Upper lobe of left lung (tissue), 6 donors: ENCODE measurements at regions not wholly inside any gene's neighbourhood (a gene's known extent, or its start where the extent isn't known, plus 50 kb on each side); places are given as distances from the start of the nearest gene placed in this dataset.

Source experiments
- ATAC-seq, 2 donors: fragments of 200-7000 bp; cut with Tn5 transposase; one replicate each; pipeline ENCODE4 v1.9.1; 2022; ENCODE audit warnings: mild to moderate bottlenecking in 2 of 2, moderate library complexity in 2 of 2; ENCODE audit not compliant: low FRiP score in 2 of 2
- DNase-seq, 2 donors: peaks; one replicate each; pipeline ENCODE4 v3.0.0-alpha.2; 2019 to 2020
- H3K27ac ChIP-seq, 4 donors: fragments of 200-600 bp; sonication (generic); one replicate each; pipeline ENCODE4 v1.5.1; 2016 to 2019
- H3K27me3 ChIP-seq, 4 donors: fragments of 200-600 bp; sonication (generic); one replicate each; pipeline ENCODE4 v1.5.1; 2017 to 2019
- H3K36me3 ChIP-seq, 4 donors: fragments of 200-600 bp; sonication (generic); one replicate each; pipeline ENCODE4 v1.5.1; 2016 to 2019
- H3K4me1 ChIP-seq, 4 donors: fragments of 200-600 bp; sonication (generic); one replicate each; pipeline ENCODE4 v1.5.1; 2018 to 2019
- H3K4me3 ChIP-seq, 4 donors: fragments of 200-600 bp; sonication (generic); one replicate each; pipeline ENCODE4 v1.5.1; 2017 to 2019; ENCODE audit warnings: mild to moderate bottlenecking in 2 of 4, moderate library complexity in 1 of 4
- H3K9me3 ChIP-seq, 4 donors: fragments of 200-600 bp; sonication (generic); one replicate each; pipeline ENCODE4 v1.5.1; 2018 to 2019
- EP300 ChIP-seq, 4 donors: sonication (generic); formaldehyde crosslinking; IDR thresholded peaks; one replicate each; pipeline ENCODE4 v1.5.1; 2017; ENCODE audit warnings: antibody characterized with exemption in 4 of 4, control low read depth in 2 of 4
- POLR2A ChIP-seq, 4 donors: fragments of 450-650 bp; IDR thresholded peaks; one replicate each; pipeline ENCODE4 v1.5.1; 2016 to 2017; ENCODE audit warnings: antibody characterized with exemption in 4 of 4, mild to moderate bottlenecking in 2 of 4
- POLR2AphosphoS5 ChIP-seq, 2 donors: sonication (generic); formaldehyde crosslinking; IDR thresholded peaks; one replicate each; pipeline ENCODE4 v1.5.1; 2017; ENCODE audit warnings: antibody characterized with exemption in 2 of 2
- WGBS, 2 donors: methylation state at CpG; one replicate each; pipeline ENCODE4 v1.1.5; 2017 to 2018; 5-methylcytosine and 5-hydroxymethylcytosine counted together
- TF ChIP-seq, protein P1 (sequence below), 6 experiments: fragments of 450-650 bp in 4 of 6; fragments of 200-600 bp in 2 of 6; sonication (generic) in 2 of 6; IDR thresholded peaks; one replicate each; pipeline ENCODE4 v1.5.1; 2016 to 2019; ENCODE audit warnings: antibody characterized with exemption in 6 of 6
- donor health status: DM: no; HTN: no; CAD: no; lungs with moderate emphysema.
- donor health status: DM: no; HTN: yes; CAD: no; lungs with severe emphysema.

DNA sequence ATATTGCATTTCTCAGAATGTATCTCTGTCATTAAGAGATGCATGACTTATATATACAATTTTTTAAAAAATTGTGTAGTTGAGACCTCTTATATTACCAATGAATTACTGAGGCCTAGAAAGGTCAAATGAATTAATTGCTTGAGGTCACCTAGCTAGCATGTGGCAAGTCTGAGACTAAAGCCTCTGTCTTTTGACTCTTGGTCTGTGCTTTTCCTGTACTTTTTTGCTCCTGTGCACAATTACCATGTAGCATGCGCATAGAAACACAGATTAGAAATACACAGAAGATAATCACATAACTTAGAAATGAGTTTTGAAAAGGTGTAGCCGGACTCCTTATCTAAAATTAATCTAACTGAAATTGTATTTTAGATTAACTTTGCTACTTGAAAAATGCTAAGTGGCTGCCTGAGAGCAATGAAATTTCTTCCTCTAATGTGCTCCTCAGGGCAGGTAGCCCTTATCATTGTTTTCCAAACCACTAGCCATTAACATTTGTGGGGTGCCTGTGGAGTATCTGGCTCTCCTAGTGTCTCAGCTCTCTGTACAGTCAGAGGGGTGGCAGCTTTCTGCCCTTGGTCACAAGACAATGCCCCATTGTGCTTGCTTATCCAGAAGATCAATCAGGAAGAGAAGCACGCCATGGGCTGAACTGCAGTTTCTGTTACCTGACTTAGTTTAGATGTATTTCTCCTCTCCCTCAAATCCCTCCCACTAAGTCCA lies 119.6 kb downstream of the RFC3 start:
- 66 to 70% methylated on average over 3 of the region's 3 CpGs for WGBS, 2 donors
- TF ChIP-seq, protein P1, sequence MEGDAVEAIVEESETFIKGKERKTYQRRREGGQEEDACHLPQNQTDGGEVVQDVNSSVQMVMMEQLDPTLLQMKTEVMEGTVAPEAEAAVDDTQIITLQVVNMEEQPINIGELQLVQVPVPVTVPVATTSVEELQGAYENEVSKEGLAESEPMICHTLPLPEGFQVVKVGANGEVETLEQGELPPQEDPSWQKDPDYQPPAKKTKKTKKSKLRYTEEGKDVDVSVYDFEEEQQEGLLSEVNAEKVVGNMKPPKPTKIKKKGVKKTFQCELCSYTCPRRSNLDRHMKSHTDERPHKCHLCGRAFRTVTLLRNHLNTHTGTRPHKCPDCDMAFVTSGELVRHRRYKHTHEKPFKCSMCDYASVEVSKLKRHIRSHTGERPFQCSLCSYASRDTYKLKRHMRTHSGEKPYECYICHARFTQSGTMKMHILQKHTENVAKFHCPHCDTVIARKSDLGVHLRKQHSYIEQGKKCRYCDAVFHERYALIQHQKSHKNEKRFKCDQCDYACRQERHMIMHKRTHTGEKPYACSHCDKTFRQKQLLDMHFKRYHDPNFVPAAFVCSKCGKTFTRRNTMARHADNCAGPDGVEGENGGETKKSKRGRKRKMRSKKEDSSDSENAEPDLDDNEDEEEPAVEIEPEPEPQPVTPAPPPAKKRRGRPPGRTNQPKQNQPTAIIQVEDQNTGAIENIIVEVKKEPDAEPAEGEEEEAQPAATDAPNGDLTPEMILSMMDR (IDR thresholded peaks at IDR 0.05) = no peak
- no peak for TF ChIP-seq POLR2A (IDR thresholded peaks at IDR 0.05)
- no peak for TF ChIP-seq POLR2AphosphoS5 (IDR thresholded peaks at IDR 0.05)
- TF ChIP-seq EP300 (IDR thresholded peaks at IDR 0.05) = no peak

DNA sequence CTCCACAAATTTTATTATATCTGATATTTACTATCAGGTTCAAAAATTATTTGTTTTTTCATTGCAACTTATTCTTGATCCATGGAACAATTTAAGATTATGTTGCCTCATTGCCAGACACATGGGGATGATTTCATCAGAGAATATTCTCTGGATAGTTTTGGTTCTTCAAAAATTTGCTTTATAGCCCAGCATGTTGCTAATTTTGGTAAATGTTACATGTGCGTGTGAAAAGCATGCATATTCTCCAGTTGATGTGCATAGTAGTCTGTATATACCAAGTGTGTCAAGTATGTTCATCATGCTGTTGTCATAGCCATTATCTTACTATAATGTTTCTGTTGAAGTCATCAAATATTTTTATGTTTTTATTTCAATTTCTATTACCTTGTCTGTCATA lies 122.3 kb downstream of the RFC3 start:
- Histone ChIP-seq H3K4me3 (no peak overlapping the region), H3K27ac (no peak overlapping the region), H3K36me3 (no peaks in the 10 kb centered on the region), H3K9me3 (no peaks in the 10 kb centered on the region), H3K27me3 (no peaks in the 10 kb centered on the region), H3K4me1 (peaks cover 0 to 6% (median 2%) of the 10 kb centered on the region in 4 donors)
- no peak for TF ChIP-seq POLR2AphosphoS5 (IDR thresholded peaks at IDR 0.05)
- no peak for TF ChIP-seq POLR2A (IDR thresholded peaks at IDR 0.05)
- TF ChIP-seq, protein P1 (IDR thresholded peaks at IDR 0.05) = no peak
- no peak for TF ChIP-seq EP300 (IDR thresholded peaks at IDR 0.05)
- 96 to 97% methylated on average over 1 of the region's 1 CpG for WGBS, 2 donors
- DNase-seq (no peak), ATAC-seq (no peak)

More for the DNA sequence above, 119.6 kb downstream of the RFC3 start:
- Histone ChIP-seq H3K27ac (no peak overlapping the region), H3K36me3 (no peaks in the 10 kb centered on the region), H3K4me1 (peaks cover 0 to 6% (median 2%) of the 10 kb centered on the region in 4 donors), H3K27me3 (no peaks in the 10 kb centered on the region), H3K9me3 (no peaks in the 10 kb centered on the region), H3K4me3 (no peak overlapping the region)
- no peak for DNase-seq
- no peak for ATAC-seq

DNA sequence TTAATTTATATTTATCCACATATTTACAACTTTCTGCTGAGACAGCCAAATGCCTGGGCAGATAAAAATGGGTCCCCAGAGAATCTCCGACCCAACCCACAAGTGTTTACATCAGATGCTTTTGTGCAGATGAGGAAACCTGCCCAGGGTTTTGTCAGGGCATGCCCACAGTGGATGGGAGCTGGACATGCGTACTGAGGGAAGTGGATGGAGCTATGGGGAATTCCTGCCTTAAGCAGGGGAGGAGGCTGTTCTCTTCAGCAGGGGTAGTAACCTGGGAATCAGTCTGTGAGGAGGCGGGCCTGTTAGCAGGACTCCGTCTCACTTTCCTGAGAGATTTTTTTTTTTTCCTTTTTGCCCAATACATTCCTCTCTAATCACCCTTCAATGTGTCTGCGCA lies 122.9 kb downstream of the RFC3 start:
- DNase-seq = no peak
- Histone ChIP-seq H3K27me3 (no peaks in the 10 kb centered on the region), H3K9me3 (no peaks in the 10 kb centered on the region), H3K4me1 (peaks cover 0 to 6% (median 2%) of the 10 kb centered on the region in 4 donors), H3K27ac (no peak overlapping the region), H3K4me3 (no peak overlapping the region), H3K36me3 (no peaks in the 10 kb centered on the region)
- TF ChIP-seq POLR2AphosphoS5 (IDR thresholded peaks at IDR 0.05) = no peak
- TF ChIP-seq, protein P1 (IDR thresholded peaks at IDR 0.05) = no peak
- TF ChIP-seq EP300 (IDR thresholded peaks at IDR 0.05) = no peak
- no peak for TF ChIP-seq POLR2A (IDR thresholded peaks at IDR 0.05)
- WGBS, 2 donors = 89 to 93% methylated on average over 5 of the region's 5 CpGs
- ATAC-seq = no peak

DNA sequence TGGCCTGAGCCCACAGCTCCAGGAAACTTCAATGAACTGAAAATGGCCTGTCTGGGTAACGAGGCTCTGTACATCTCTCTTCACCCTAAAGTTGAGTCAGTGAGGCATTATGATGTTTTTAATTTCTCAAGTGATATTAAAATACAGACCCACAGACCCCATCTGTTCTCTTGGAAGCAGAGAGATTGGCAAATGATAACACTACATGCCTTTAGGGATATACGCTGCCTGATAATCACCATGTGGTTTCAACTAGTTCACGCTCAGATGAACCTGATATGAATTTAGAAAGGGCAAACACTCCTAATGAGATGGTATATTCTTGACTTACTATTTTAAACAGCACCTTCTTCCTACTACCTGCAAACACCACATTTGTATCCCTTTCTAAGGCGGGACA lies 127.5 kb downstream of the RFC3 start:
- TF ChIP-seq EP300 (IDR thresholded peaks at IDR 0.05) (no peak), POLR2AphosphoS5 (IDR thresholded peaks at IDR 0.05) (no peak), POLR2A (IDR thresholded peaks at IDR 0.05) (no peak)
- TF ChIP-seq, protein P1 (IDR thresholded peaks at IDR 0.05) = no peak
- Histone ChIP-seq H3K4me3 (no peak overlapping the region), H3K36me3 (no peaks in the 10 kb centered on the region), H3K27ac (no peak overlapping the region), H3K9me3 (no peaks in the 10 kb centered on the region), H3K4me1 (no peaks in the 10 kb centered on the region), H3K27me3 (no peaks in the 10 kb centered on the region)
- DNase-seq (no peak), ATAC-seq (no peak)
- 94 to 96% methylated on average over 4 of the region's 4 CpGs for WGBS, 2 donors

DNA sequence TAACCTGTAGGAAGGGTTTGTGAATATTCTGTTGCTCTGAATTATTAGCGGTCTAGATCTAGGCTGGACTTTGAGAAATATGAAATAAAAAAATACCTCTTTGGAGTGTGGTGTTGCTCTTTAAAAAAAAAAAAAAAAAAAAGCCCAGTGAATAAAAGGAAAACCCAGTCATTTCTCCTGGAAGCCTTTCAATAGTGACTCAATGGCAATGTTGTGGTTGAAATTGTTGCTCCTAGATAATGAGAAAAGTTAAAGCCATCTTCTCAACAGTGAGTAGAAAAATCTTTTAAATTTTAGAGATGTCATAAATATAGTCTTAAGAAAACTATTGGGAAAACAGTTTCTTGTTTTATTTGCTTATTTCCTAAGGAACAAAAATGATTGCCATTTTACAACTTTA lies 135.3 kb downstream of the RFC3 start:
- H3K27me3 ChIP-seq = no peaks in the 10 kb centered on the region
- no peaks in the 10 kb centered on the region for H3K9me3 ChIP-seq
- no peak for DNase-seq
- H3K4me3 ChIP-seq = no peak overlapping the region
- peak in 1 of 2 donors; percentile 53 for ATAC-seq
- no peaks in the 10 kb centered on the region for H3K36me3 ChIP-seq
- H3K4me1 ChIP-seq = no peaks in the 10 kb centered on the region
- no peak overlapping the region for H3K27ac ChIP-seq
- 90 to 100% methylated on average over 1 of the region's 1 CpG for WGBS, 2 donors
- TF ChIP-seq EP300 (IDR thresholded peaks at IDR 0.05) (no peak), POLR2AphosphoS5 (IDR thresholded peaks at IDR 0.05) (no peak), POLR2A (IDR thresholded peaks at IDR 0.05) (no peak)
- TF ChIP-seq, protein P1 (IDR thresholded peaks at IDR 0.05) = no peak
